Gastroesophageal sphincter (tissue), 3 donors: ENCODE measurements at regions not wholly inside any gene's neighbourhood (a gene's known extent, or its start where the extent isn't known, plus 50 kb on each side); places are given as distances from the start of the nearest gene placed in this dataset.
"Not testable (repeated sequence)": the region's sequence is repeated elsewhere in the genome, so short reads cannot be mapped to it uniquely, and the experiment has no call there.

Experiments used
- CTCF ChIP-seq, 4 experiments: fragments of 200-600 bp in 2 of 4; fragments of 450-650 bp in 2 of 4; sonication (generic) in 1 of 4; IDR thresholded peaks; one replicate each; pipeline ENCODE4 v1.5.1; 2017 to 2019; ENCODE audit warnings: antibody characterized with exemption in 4 of 4, mild to moderate bottlenecking in 2 of 4, moderate library complexity in 2 of 4
- POLR2A ChIP-seq, 2 donors: fragments of 450-650 bp; IDR thresholded peaks; one replicate each; pipeline ENCODE4 v1.6.1; 2017; ENCODE audit warnings: antibody characterized with exemption in 2 of 2, mild to moderate bottlenecking in 2 of 2, moderate library complexity in 1 of 2
- POLR2AphosphoS5 ChIP-seq: sonication (generic); formaldehyde crosslinking; IDR thresholded peaks from one replicate; pipeline ENCODE4 v1.6.1; 2017; ENCODE audit warnings: antibody characterized with exemption

DNA sequence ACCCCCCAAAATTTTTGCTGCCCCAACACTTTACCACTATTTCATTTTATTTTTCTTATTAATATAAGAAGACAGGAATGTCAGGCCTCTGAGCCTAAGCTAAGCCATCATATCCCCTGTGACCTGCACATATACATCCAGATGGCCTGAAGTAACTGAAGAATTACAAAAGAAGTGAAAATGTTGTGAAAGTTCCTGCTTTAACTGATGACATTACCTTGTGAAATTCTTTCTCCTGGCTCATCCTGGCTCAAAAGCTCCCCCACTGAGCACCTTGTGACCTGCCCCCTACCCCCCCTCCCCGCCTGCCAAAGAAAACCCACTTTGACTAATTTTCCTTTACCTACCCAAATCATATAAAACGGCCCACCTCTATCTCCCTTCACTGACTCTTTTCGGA is 200.3 kb upstream of the FKBP1C start:
- TF ChIP-seq POLR2A (IDR thresholded peaks at IDR 0.05); CTCF (IDR thresholded peaks at IDR 0.05); POLR2AphosphoS5: not testable (repeated sequence)
